Activated CD4-positive, alpha-beta T cell treated with anti-CD3 and anti-CD28 coated beads, Interleukin-2, amount 10 ng/mL, durations not matched to agents 24 days and 14 days (primary cell): ENCODE measurements at regions not wholly inside any gene's neighbourhood (a gene's known extent, or its start where the extent isn't known, plus 50 kb on each side); places are given as distances from the start of the nearest gene placed in this dataset.
A peak's percentile ranks its signal among the peaks of the same experiment; 100 is the strongest.
"Not testable (repeated sequence)": the region's sequence is repeated elsewhere in the genome, so short reads cannot be mapped to it uniquely, and the experiment has no call there.

Experiments
- DNase-seq: peaks from one replicate; pipeline ENCODE4 v3.0.0; 2022
- H3K27ac Mint-ChIP-seq: one replicate; pipeline ENCODE4 v1.8.0; 2022; ENCODE audit warnings: mild to moderate bottlenecking, mixed read lengths
- H3K27me3 Mint-ChIP-seq: one replicate; pipeline ENCODE4 v1.8.0; 2022; ENCODE audit warnings: mixed read lengths
- H3K36me3 Mint-ChIP-seq: one replicate; pipeline ENCODE4 v1.8.0; 2022; ENCODE audit warnings: low read depth, mild to moderate bottlenecking, mixed read lengths
- H3K4me1 Mint-ChIP-seq: one replicate; pipeline ENCODE4 v1.8.0; 2021; ENCODE audit warnings: mixed read lengths
- H3K4me3 Mint-ChIP-seq: one replicate; pipeline ENCODE4 v1.8.0; 2022; ENCODE audit warnings: mild to moderate bottlenecking, moderate library complexity, mixed read lengths
- H3K9me3 Mint-ChIP-seq: one replicate; pipeline ENCODE4 v1.8.0; 2021; ENCODE audit warnings: mixed read lengths
- intact Hi-C: fragments of 100-400 bp; cut with micrococcal nuclease; formaldehyde crosslinking; loops from one replicate; pipeline ENCODE4 v1.15.1; 2023

DNA sequence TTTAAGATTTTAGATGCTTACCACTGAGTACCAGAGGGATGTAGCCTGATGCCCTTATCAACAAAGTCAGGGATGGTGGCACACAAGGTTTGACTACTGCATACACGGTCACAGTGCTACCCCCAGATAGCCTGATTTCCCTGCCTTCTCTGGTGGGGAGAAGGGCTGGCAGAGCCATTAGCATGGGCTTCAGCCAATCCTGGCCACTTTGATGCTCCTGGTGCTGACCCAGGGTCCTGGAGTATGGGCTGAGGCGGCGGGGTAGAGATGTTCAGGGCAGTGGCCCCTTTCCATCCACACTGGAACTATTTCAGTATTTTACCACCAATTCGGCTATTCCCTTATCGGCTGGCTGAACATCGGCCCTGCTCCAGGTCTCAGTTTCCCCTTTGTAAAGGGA, 83.2 kb downstream of the POTEB3 start:
- not testable (repeated sequence) for H3K9me3 Mint-ChIP-seq, H3K27me3 Mint-ChIP-seq, DNase-seq

DNA sequence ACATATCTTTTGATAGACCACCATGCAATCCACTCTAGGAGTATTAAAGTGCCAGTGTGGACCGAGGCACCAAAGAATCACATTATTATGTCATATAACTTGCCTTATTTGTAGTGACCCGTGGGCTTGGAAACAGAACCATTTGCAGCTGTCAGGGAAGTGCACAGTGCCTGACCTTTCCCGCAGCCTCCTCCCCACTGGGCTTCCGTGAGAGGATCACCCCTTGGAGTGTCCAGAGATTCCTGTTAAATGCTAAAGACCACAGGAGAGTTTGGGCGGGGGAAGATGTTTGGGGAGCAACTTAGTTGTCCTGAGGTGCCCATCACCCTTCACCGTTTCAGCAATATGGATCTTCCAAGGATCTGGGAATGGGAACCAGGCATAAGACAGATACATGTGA, 84.4 kb downstream of the POTEB3 start:
- peak; percentile 54 for DNase-seq
- H3K36me3 Mint-ChIP-seq, H3K9me3 Mint-ChIP-seq, intact Hi-C loops, H3K4me3 Mint-ChIP-seq, H3K27ac Mint-ChIP-seq, H3K27me3 Mint-ChIP-seq, H3K4me1 Mint-ChIP-seq: not testable (repeated sequence)

More for the DNA sequence above, 83.2 kb downstream of the POTEB3 start:
- H3K36me3 Mint-ChIP-seq, H3K4me1 Mint-ChIP-seq, H3K27ac Mint-ChIP-seq, intact Hi-C loops, H3K4me3 Mint-ChIP-seq: not testable (repeated sequence)

DNA sequence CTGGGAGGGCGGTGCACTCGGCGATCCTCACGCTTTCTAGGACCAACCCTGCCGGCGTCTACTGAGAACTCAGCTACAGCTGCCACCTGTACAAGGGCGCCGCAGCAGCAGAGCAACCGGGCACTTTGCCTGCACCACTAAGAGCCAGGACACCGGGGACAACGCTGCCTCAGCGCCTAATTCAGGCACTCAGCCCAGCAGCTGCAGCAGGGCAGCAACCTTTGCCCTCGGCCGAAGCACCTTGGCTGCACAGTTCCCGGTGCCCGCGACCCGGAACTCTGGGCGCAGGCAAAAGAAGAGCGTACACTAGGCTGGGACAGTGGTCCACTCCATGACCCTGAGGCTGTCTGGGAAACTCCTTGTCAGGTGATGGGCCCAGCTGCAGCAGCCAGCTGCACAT, 85.7 kb downstream of the POTEB3 start:
- H3K4me1 Mint-ChIP-seq, H3K27me3 Mint-ChIP-seq, H3K36me3 Mint-ChIP-seq, H3K9me3 Mint-ChIP-seq, intact Hi-C loops, DNase-seq, H3K4me3 Mint-ChIP-seq, H3K27ac Mint-ChIP-seq: not testable (repeated sequence)

DNA sequence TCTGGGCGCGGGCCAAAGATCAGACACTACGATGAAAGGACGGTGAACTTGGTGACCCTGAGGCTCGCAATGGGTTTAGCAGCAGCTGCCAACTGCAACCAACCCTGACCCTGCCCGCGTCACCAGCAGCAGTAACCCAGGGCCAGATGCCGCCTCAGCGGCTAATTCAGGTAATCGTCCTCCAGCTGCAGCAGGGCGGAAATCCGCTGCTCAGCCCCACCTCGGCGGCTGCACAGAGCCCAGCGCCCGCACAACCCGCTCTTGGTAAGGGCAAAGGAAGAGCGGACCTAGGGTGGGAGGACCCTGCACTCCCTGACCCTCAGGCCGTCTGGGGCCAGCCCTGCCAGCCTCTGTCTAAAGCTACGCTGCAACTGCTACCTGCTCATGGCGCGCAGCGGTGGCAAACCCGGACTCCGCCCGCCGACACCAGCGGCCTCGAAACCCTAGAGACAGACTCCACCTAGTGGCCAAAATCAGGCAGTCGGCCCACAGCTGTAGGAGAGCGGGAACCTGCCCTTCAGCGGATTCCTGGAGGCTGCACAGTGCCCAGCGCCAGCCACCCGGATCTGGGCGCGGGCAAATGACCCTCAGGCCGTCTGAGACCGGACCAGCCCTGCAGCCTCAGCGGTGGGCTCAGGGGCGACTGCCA, 87.5 kb downstream of the POTEB3 start:
- intact Hi-C loops, H3K27me3 Mint-ChIP-seq, H3K27ac Mint-ChIP-seq, H3K4me3 Mint-ChIP-seq, H3K9me3 Mint-ChIP-seq, DNase-seq, H3K36me3 Mint-ChIP-seq, H3K4me1 Mint-ChIP-seq: not testable (repeated sequence)

DNA sequence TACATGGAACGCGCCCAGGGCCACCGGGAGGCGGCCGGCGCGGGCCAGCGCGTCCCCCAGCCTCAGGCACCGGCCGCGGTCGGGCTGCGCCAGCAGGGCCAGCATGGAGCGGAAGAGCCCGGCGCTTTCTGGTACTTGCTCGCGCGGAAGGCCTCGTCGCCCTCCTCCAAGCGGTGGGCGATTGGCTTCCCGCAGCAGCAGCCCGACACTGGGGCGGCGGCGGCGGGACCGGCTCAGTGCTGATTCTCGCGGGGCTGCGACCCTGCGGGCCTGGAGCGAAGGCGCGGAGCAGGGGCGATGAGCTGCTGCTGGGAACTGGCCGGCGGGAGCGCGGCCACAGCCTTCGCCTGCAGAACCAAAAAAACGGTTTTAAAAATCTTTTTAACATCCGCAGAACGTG, 95.3 kb downstream of the POTEB3 start:
- H3K36me3 Mint-ChIP-seq, H3K27me3 Mint-ChIP-seq, H3K4me1 Mint-ChIP-seq, H3K27ac Mint-ChIP-seq, H3K9me3 Mint-ChIP-seq, H3K4me3 Mint-ChIP-seq, intact Hi-C loops, DNase-seq: not testable (repeated sequence)

DNA sequence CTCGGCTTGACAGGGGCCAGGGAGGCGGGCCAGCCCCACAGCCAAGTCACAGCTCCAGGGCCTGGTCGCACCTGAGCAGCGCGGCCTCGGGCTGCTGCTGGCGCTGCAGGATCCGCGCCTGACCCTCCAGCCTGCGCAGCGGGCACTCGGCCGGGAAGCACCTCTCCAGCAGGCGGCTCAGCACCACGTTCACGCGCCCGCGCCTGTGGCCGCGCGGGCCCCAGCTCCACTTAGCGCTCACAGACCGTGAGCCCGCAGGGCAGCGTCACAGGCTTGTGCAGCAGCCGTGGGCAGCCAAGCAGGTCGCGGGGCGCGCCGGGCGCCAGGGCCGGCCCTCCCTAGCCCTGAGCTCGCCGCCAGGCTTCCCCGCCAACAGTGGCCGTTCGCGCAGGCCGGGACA, 95.8 kb downstream of the POTEB3 start:
- H3K4me3 Mint-ChIP-seq, H3K27ac Mint-ChIP-seq, H3K4me1 Mint-ChIP-seq, H3K36me3 Mint-ChIP-seq, H3K9me3 Mint-ChIP-seq, H3K27me3 Mint-ChIP-seq, intact Hi-C loops, DNase-seq: not testable (repeated sequence)

DNA sequence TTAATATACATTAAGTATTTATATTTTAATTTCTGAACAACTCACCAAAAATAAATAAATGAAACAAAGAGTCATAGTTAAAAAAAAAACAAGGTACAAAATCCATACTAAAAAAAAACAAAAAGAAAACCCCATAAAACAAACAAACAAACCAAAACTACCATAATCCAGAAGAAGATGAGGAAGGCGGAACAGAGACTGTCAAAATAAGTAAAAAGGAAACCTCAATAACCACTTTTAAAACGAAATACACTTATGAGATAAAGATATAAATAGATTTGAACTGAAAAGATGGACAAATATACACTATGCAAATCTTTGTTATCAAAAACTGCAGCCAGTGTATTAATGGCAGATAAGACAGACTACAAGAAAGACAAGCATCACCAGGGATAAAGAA, 103.3 kb downstream of the POTEB3 start:
- H3K27ac Mint-ChIP-seq, H3K4me3 Mint-ChIP-seq, H3K4me1 Mint-ChIP-seq, intact Hi-C loops, H3K36me3 Mint-ChIP-seq, H3K9me3 Mint-ChIP-seq, DNase-seq, H3K27me3 Mint-ChIP-seq: not testable (repeated sequence)

DNA sequence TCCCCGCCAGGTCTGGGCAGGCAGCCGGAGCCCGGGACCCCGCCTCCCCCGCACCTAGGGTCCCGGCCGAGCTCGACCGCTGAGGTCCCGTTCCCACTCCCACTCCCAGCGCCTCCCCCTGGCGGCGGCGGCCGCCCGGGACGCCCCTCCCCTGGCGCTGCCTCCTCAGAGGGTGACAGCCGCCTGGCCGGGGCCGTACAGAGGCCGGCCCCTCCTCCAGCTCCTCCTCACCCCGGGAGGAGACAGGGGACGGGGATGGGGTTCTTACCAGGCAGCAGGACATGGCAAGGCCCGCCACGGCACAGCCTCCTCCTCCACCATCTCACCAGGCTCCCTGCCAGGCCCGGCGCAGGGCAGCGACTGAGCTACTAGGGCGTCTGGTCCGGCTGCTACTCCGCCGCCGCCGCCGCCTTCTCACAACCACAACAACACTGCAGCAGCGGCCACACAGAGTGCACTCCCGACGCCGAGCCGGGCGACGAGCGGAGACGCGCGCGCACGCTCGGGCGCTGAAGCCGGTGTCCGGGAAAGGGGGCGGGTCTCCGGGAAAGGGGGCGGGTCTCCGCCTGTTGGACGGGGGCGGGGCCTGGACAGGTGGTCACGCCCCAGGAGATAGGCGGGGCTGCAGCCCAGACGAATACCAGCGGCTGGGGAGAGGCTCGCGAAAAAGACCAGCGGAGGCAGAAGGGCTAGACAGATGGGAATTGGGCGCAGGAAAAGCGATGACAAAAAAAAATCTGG, 115.4 kb downstream of the POTEB3 start:
- H3K36me3 Mint-ChIP-seq, H3K9me3 Mint-ChIP-seq, H3K27ac Mint-ChIP-seq, intact Hi-C loops, H3K4me1 Mint-ChIP-seq, H3K27me3 Mint-ChIP-seq: not testable (repeated sequence)
- peak; percentile 79 for DNase-seq
- H3K4me3 Mint-ChIP-seq = peak overlapping the region; percentile 59

DNA sequence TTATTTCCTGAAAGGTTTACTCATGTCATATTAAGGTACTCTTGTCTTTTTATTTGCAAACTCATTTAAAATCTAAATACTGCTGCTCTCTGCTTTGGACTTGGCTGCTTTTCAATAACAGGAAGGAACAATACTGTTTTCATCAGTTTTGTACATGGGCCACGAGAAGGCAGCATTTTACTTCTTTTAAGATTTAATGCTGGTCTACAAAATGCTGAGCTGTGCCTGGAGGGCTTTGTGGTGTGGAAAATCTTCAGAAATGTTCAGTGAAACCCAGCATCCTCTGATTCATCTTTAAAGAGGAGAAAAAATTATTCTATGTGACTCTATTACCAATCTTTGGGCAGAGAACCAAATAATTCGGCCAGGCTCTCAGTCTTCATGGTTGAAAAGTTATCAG, 155.9 kb downstream of the POTEB3 start:
- H3K27me3 Mint-ChIP-seq, intact Hi-C loops, DNase-seq, H3K27ac Mint-ChIP-seq, H3K9me3 Mint-ChIP-seq, H3K4me3 Mint-ChIP-seq, H3K4me1 Mint-ChIP-seq, H3K36me3 Mint-ChIP-seq: not testable (repeated sequence)

DNA sequence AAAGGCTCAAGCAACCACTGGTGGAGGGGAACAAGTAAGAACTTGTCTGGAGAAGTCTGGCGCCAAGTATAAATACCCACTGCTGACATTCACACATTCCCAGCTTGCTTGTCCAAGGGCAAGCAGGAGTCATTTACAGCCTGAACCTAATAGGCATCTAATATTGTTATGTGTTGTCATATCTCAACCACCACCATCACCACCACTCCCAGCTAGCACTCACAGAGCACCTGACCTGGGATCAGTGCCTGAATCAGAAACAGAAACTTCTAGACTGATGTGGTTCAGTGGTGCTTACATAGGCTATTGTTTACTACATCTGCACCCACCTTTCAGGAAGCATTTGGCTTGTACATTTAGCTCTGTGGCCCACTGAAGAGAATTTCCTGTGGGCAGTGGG, 157.1 kb downstream of the POTEB3 start:
- intact Hi-C loops, H3K9me3 Mint-ChIP-seq, H3K36me3 Mint-ChIP-seq, DNase-seq, H3K4me1 Mint-ChIP-seq, H3K27ac Mint-ChIP-seq, H3K27me3 Mint-ChIP-seq, H3K4me3 Mint-ChIP-seq: not testable (repeated sequence)

DNA sequence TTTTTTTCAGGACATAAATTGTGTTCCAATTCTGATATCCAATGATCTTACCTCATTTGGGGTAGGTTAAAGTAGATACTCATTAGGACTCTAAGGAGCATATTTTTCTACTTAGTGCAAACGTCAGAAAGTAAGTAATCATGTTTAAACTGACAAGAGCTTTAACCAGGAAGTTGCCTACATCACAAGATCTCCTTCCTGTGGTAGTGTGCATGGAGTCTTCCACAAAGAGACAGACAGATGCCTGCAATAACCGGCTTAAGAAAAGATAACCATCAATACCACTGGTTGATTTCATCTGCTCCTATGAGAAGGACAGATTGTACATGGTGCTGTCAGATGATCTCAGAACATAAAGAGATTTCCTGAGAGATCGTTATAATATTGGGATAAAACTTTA, 160.0 kb downstream of the POTEB3 start:
- H3K9me3 Mint-ChIP-seq, H3K36me3 Mint-ChIP-seq, DNase-seq, intact Hi-C loops, H3K27ac Mint-ChIP-seq, H3K27me3 Mint-ChIP-seq, H3K4me3 Mint-ChIP-seq, H3K4me1 Mint-ChIP-seq: not testable (repeated sequence)

DNA sequence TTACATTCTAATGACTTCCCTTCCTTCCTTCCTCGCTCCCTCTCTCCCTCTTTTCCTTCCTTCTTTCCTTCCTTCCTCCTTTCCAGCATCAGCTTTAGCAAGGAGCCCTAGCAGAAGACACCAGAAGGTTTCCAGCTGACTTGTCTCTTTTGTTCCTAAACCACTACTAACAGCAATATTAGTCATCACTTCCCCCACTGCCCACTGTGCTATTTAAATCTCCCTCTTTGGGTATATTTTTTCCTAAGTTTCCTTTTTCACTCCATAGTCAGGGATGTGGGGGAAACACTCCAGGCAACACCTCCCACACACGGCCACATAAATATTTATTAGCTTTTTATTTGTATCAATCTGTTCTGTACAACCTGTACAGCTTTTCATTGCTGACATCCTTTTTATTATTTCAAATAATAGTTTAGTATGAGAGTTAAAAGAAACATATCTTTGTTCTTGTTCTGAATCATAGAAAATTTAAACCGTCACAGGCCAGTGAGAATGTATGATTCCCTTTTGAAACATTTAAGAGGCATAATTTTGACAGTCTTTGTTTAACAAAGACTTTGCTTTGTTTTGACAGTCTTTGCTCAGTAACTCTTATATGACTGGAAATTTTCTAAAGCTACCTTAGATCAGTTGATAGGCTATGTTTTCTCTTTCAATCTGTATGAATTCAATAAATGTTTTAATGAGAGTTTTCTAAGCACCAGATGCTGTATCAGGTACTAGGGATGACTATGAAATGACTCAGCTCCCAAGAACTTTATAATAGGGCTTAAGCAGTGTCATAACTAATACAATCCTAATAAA, 167.9 kb downstream of the POTEB3 start:
- H3K36me3 Mint-ChIP-seq, H3K9me3 Mint-ChIP-seq, H3K4me3 Mint-ChIP-seq, H3K27ac Mint-ChIP-seq, DNase-seq, H3K4me1 Mint-ChIP-seq, intact Hi-C loops: not testable (repeated sequence)
- peaks cover 23% of the 10 kb centered on the region for H3K27me3 Mint-ChIP-seq

DNA sequence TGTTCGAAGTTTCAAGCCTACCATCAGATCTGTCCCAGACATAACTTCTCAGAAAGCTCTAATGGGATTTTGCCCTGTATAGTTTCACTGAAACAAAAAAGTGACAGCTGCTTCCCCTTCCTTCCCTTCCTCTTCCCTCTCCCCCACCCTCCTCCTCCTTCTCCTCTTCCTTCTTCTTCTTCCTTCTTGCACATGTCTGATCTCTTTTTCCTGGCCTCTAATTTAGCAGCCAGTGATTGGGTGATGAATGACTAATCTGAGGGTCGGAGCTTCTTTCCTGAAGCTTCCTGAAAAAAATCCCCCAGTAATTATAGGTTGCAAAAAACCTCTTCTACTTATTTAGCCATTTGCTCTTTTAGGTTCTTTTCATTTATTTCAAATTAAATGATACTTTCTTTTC, 168.7 kb downstream of the POTEB3 start:
- intact Hi-C loops = no loop called here
- no peaks in the 10 kb centered on the region for H3K9me3 Mint-ChIP-seq
- H3K27me3 Mint-ChIP-seq = peaks cover 25% of the 10 kb centered on the region
- H3K27ac Mint-ChIP-seq = no peak overlapping the region
- no peak overlapping the region for H3K4me3 Mint-ChIP-seq
- no peaks in the 10 kb centered on the region for H3K36me3 Mint-ChIP-seq
- peaks cover 3% of the 10 kb centered on the region for H3K4me1 Mint-ChIP-seq
- no peak for DNase-seq

DNA sequence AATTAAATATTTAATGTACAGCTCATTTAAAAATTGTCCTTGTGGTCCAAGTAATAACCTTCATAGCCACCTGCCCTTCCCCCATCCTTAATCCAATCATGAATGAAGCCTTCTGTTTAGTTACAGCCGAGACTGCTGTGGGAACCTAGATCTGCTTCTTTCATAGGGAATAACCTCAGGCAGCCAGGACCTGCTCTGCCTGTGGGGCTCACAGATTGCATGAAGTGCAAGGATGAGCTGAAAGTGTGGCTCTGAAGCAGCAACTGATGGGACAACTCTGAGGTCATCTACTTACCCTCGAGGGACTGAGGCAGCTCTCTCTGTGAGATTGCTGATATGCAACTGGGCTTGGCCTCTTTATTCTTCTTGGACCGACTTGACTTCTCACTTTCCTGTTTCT, 169.8 kb downstream of the POTEB3 start:
- intact Hi-C loops = no loop called here
- no peaks in the 10 kb centered on the region for H3K9me3 Mint-ChIP-seq
- no peaks in the 10 kb centered on the region for H3K36me3 Mint-ChIP-seq
- H3K4me3 Mint-ChIP-seq = no peak overlapping the region
- H3K27ac Mint-ChIP-seq = no peak overlapping the region
- H3K4me1 Mint-ChIP-seq = peaks cover 3% of the 10 kb centered on the region
- peaks cover 25% of the 10 kb centered on the region for H3K27me3 Mint-ChIP-seq
- DNase-seq = no peak
